Type B pancreatic cell (in vitro differentiated cells): ENCODE measurements at regions not wholly inside any gene's neighbourhood (a gene's known extent, or its start where the extent isn't known, plus 50 kb on each side); places are given as distances from the start of the nearest gene placed in this dataset.

Experiments
- DNase-seq: peaks from one replicate; pipeline ENCODE4 v3.0.0; 2021; ENCODE audit warnings: mixed read lengths; ENCODE audit not compliant: unreplicated experiment; ENCODE audit errors: extremely low spot score
- H3K27ac Mint-ChIP-seq: 2 replicates; pipeline ENCODE4 v1.8.0; 2021; ENCODE audit warnings: mild to moderate bottlenecking, mixed read lengths
- H3K27me3 Mint-ChIP-seq: 2 replicates; pipeline ENCODE4 v1.8.0; 2021; ENCODE audit warnings: mixed read lengths
- H3K36me3 Mint-ChIP-seq: 2 replicates; pipeline ENCODE4 v1.8.0; 2021; ENCODE audit warnings: mixed read lengths
- H3K4me1 Mint-ChIP-seq: one replicate; pipeline ENCODE4 v1.8.0; 2021; ENCODE audit warnings: mixed read lengths; ENCODE audit not compliant: unreplicated experiment
- H3K4me3 Mint-ChIP-seq: 2 replicates; pipeline ENCODE4 v1.8.0; 2021; ENCODE audit warnings: mild to moderate bottlenecking, mixed read lengths
- H3K9me3 Mint-ChIP-seq: 2 replicates; pipeline ENCODE4 v1.8.0; 2021; ENCODE audit warnings: mixed read lengths
- CTCF ChIP-seq: fragments of 200-600 bp; sonication (generic); conservative IDR thresholded peaks from 2 replicates; pipeline ENCODE4 v1.5.0; 2021; ENCODE audit warnings: antibody characterized with exemption, mild to moderate bottlenecking

GRCh38 chr11:101199416-101199815 lies 69.8 kb upstream of the PGR start:
- H3K4me1 Mint-ChIP-seq, result no peaks in the 10 kb centered on the region
- DNase-seq, result no peak

GRCh38 chr11:101195294-101195693 lies 65.7 kb upstream of the PGR start:
- no peak for DNase-seq
- TF ChIP-seq CTCF, result no peak
- Mint-ChIP-seq H3K27me3 (no peaks in the 10 kb centered on the region), H3K9me3 (no peaks in the 10 kb centered on the region), H3K36me3 (no peaks in the 10 kb centered on the region), H3K4me3 (no peak overlapping the region), H3K27ac (no peak overlapping the region), H3K4me1 (no peaks in the 10 kb centered on the region)

More at GRCh38 chr11:101199416-101199815, 69.8 kb upstream of the PGR start:
- no peak overlapping the region for H3K27ac Mint-ChIP-seq
- H3K4me3 Mint-ChIP-seq, result no peak overlapping the region
- no peaks in the 10 kb centered on the region for H3K27me3 Mint-ChIP-seq
- no peaks in the 10 kb centered on the region for H3K36me3 Mint-ChIP-seq
- TF ChIP-seq CTCF, result no peak
- no peaks in the 10 kb centered on the region for H3K9me3 Mint-ChIP-seq

GRCh38 chr11:101188801-101189200 lies 59.2 kb upstream of the PGR start:
- DNase-seq, result no peak

GRCh38 chr11:101188173-101188572 lies 58.6 kb upstream of the PGR start:
- Mint-ChIP-seq H3K9me3 (no peaks in the 10 kb centered on the region), H3K27me3 (no peaks in the 10 kb centered on the region), H3K36me3 (no peaks in the 10 kb centered on the region), H3K27ac (no peak overlapping the region), H3K4me3 (no peak overlapping the region), H3K4me1 (no peaks in the 10 kb centered on the region)
- DNase-seq, result no peak
- TF ChIP-seq CTCF, result no peak

More at GRCh38 chr11:101188801-101189200, 59.2 kb upstream of the PGR start:
- TF ChIP-seq CTCF, result no peak
- no peaks in the 10 kb centered on the region for H3K9me3 Mint-ChIP-seq
- H3K27ac Mint-ChIP-seq, result no peak overlapping the region
- no peaks in the 10 kb centered on the region for H3K27me3 Mint-ChIP-seq
- no peaks in the 10 kb centered on the region for H3K36me3 Mint-ChIP-seq
- H3K4me1 Mint-ChIP-seq, result no peaks in the 10 kb centered on the region
- H3K4me3 Mint-ChIP-seq, result no peak overlapping the region

- no peaks in the 10 kb centered on the region for H3K9me3 Mint-ChIP-seq
- no peak for TF ChIP-seq CTCF
- H3K36me3 Mint-ChIP-seq, result no peaks in the 10 kb centered on the region
Observed at GRCh38 chr11:101187748-101188147, 58.1 kb upstream of the PGR start.

GRCh38 chr11:101185985-101186384 lies 56.4 kb upstream of the PGR start:
- Mint-ChIP-seq H3K4me1 (no peaks in the 10 kb centered on the region), H3K27ac (no peak overlapping the region), H3K27me3 (no peaks in the 10 kb centered on the region), H3K9me3 (no peaks in the 10 kb centered on the region), H3K4me3 (no peak overlapping the region), H3K36me3 (no peaks in the 10 kb centered on the region)
- no peak for TF ChIP-seq CTCF
- DNase-seq, result no peak

More at GRCh38 chr11:101187748-101188147, 58.1 kb upstream of the PGR start:
- no peaks in the 10 kb centered on the region for H3K27me3 Mint-ChIP-seq
- DNase-seq, result no peak
- H3K4me1 Mint-ChIP-seq, result no peaks in the 10 kb centered on the region
- no peak overlapping the region for H3K27ac Mint-ChIP-seq
- H3K4me3 Mint-ChIP-seq, result no peak overlapping the region
